Mesenchymal stem cell (in vitro differentiated cells and primary cell): ENCODE measurements at regions not wholly inside any gene's neighbourhood (a gene's known extent, or its start where the extent isn't known, plus 50 kb on each side); places are given as distances from the start of the nearest gene placed in this dataset.

ENCODE experiments used
- DNase-seq: peaks from one replicate; pipeline ENCODE4 v3.0.0-alpha.2; 2013
- H2AFZ ChIP-seq: one replicate; pipeline ENCODE4 v1.6.1; 2013; ENCODE audit warnings: low read depth, mild to moderate bottlenecking, control low read depth, inconsistent platforms, low read length, moderate library complexity
- H2AK5ac ChIP-seq: 2 replicates; pipeline ENCODE4 v1.6.1; 2013; ENCODE audit warnings: low read length, moderate library complexity, mild to moderate bottlenecking, inconsistent platforms; ENCODE audit not compliant: severe bottlenecking
- H2BK120ac ChIP-seq: one replicate; pipeline ENCODE4 v1.6.1; 2013; ENCODE audit warnings: low read depth, mild to moderate bottlenecking, inconsistent platforms, low read length, moderate library complexity
- H2BK12ac ChIP-seq, 2 experiments: one replicate each; pipeline ENCODE4 v1.6.1; 2013; ENCODE audit warnings: inconsistent platforms in 2 of 2, low read length in 2 of 2, mild to moderate bottlenecking in 2 of 2, moderate library complexity in 2 of 2, control low read depth in 1 of 2
- H2BK15ac ChIP-seq: one replicate; pipeline ENCODE4 v1.6.1; 2013; ENCODE audit warnings: mild to moderate bottlenecking, low read depth, inconsistent platforms; ENCODE audit not compliant: poor library complexity, severe bottlenecking
- H2BK5ac ChIP-seq: 2 replicates; pipeline ENCODE4 v1.6.1; 2013; ENCODE audit warnings: low read depth, mild to moderate bottlenecking, low read length, control low read depth, inconsistent platforms; ENCODE audit not compliant: poor library complexity, severe bottlenecking
- H3K14ac ChIP-seq, 2 experiments: one replicate each; pipeline ENCODE4 v1.6.1; 2013; ENCODE audit warnings: inconsistent platforms in 2 of 2, low read length in 2 of 2, control low read depth in 1 of 2, mild to moderate bottlenecking in 1 of 2, moderate library complexity in 1 of 2
- H3K18ac ChIP-seq, 2 experiments: one replicate each; pipeline ENCODE4 v1.6.1; 2013; ENCODE audit warnings: inconsistent platforms in 2 of 2, low read length in 2 of 2, control low read depth in 1 of 2, low read depth in 1 of 2, mild to moderate bottlenecking in 1 of 2
- H3K23ac ChIP-seq, 2 experiments: one replicate each; pipeline ENCODE4 v1.6.1; 2013; ENCODE audit warnings: inconsistent platforms in 2 of 2, low read length in 2 of 2, mild to moderate bottlenecking in 2 of 2, moderate library complexity in 2 of 2, control low read depth in 1 of 2
- H3K27ac ChIP-seq: 2 replicates; pipeline ENCODE4 v1.5.1; 2013; ENCODE audit warnings: mild to moderate bottlenecking, moderate library complexity, low read length, control low read depth, inconsistent platforms; ENCODE audit not compliant: poor library complexity, severe bottlenecking
- H3K27me3 ChIP-seq, 2 experiments: 2 replicates each; pipeline versions ENCODE4 v1.6.1 to v1.7.0; 2013; ENCODE audit warnings: low read length in 2 of 2, mild to moderate bottlenecking in 2 of 2, moderate library complexity in 2 of 2, control low read depth in 1 of 2, inconsistent platforms in 1 of 2; ENCODE audit not compliant: control insufficient read depth in 1 of 2, insufficient read depth in 1 of 2
- H3K36me3 ChIP-seq, 2 experiments: 2 replicates each; pipeline versions ENCODE4 v1.6.1 to v1.7.0; 2013; ENCODE audit warnings: low read length in 2 of 2, control low read depth in 1 of 2, inconsistent platforms in 1 of 2, low read depth in 1 of 2, mild to moderate bottlenecking in 1 of 2; ENCODE audit not compliant: insufficient read depth in 2 of 2, control insufficient read depth in 1 of 2
- H3K4ac ChIP-seq, 2 experiments: one replicate each; pipeline ENCODE4 v1.6.1; 2013; ENCODE audit warnings: inconsistent platforms in 2 of 2, low read length in 2 of 2, mild to moderate bottlenecking in 2 of 2, moderate library complexity in 2 of 2, control low read depth in 1 of 2, low read depth in 1 of 2
- H3K4me1 ChIP-seq: 2 replicates; pipeline ENCODE4 v1.6.1; 2013; ENCODE audit warnings: low read depth, low read length, control low read depth; ENCODE audit not compliant: control insufficient read depth, insufficient read depth
- H3K4me2 ChIP-seq: 2 replicates; pipeline ENCODE4 v1.6.1; 2013; ENCODE audit warnings: low read length, mild to moderate bottlenecking, inconsistent platforms; ENCODE audit not compliant: poor library complexity, severe bottlenecking
- H3K4me3 ChIP-seq, 2 experiments: 2 replicates each; pipeline versions ENCODE4 v1.5.1 to v1.7.0; 2013; ENCODE audit warnings: low read length in 2 of 2, mild to moderate bottlenecking in 2 of 2, control low read depth in 1 of 2, low read depth in 1 of 2; ENCODE audit not compliant: insufficient read depth in 1 of 2
- H3K79me1 ChIP-seq: replicated peaks from 2 replicates; pipeline ENCODE4 v1.6.1; 2013; ENCODE audit warnings: mild to moderate bottlenecking, control low read depth, low read length, inconsistent platforms; ENCODE audit not compliant: poor library complexity, severe bottlenecking
- H3K9ac ChIP-seq: 2 replicates; pipeline ENCODE4 v1.7.0; 2013; ENCODE audit warnings: mild to moderate bottlenecking, low read length, moderate library complexity
- H3K9me3 ChIP-seq: 2 replicates; pipeline ENCODE4 v1.7.0; 2013; ENCODE audit warnings: mild to moderate bottlenecking, low read length; ENCODE audit not compliant: control insufficient read depth
- H4K8ac ChIP-seq: one replicate; pipeline ENCODE4 v1.6.1; 2013; ENCODE audit warnings: inconsistent platforms, mild to moderate bottlenecking, low read length, moderate library complexity
- H4K91ac ChIP-seq: one replicate; pipeline ENCODE4 v1.6.1; 2013; ENCODE audit warnings: mild to moderate bottlenecking, low read length, inconsistent platforms
- WGBS: methylation state at CpG from one replicate; pipeline ENCODE4 v1.1.7; 2013; ENCODE audit warnings: mixed read lengths; 5-methylcytosine and 5-hydroxymethylcytosine counted together

GRCh38 chr13:87080100-87080779 is 590.9 kb upstream of the SLITRK5 start:
- H4K91ac ChIP-seq = no peak overlapping the region
- H3K14ac ChIP-seq = peak overlapping the region in 1 of 2 experiments; percentile 59
- no peaks in the 10 kb centered on the region for H3K27me3 ChIP-seq
- no peak overlapping the region for H3K9ac ChIP-seq
- no peak overlapping the region for H4K8ac ChIP-seq
- H3K4ac ChIP-seq = no peak overlapping the region
- no peak overlapping the region for H2AFZ ChIP-seq
- H2BK120ac ChIP-seq = no peak overlapping the region
- no peak for DNase-seq
- 94% methylated on average over 21 of the region's 27 CpGs for WGBS
- no peak overlapping the region for H3K23ac ChIP-seq
- peaks cover 0 to 7% of the 10 kb centered on the region in 2 experiments for H3K36me3 ChIP-seq
- no peak overlapping the region for H2BK12ac ChIP-seq
- H2AK5ac ChIP-seq = no peak overlapping the region
- H2BK15ac ChIP-seq = no peak overlapping the region
- H3K27ac ChIP-seq = no peak overlapping the region
- no peaks in the 10 kb centered on the region for H3K79me1 ChIP-seq
- H3K4me1 ChIP-seq = no peaks in the 10 kb centered on the region
- no peak overlapping the region for H3K4me3 ChIP-seq
- no peak overlapping the region for H3K18ac ChIP-seq
- peaks cover 3% of the 10 kb centered on the region for H3K9me3 ChIP-seq
- H3K4me2 ChIP-seq = no peak overlapping the region
- H2BK5ac ChIP-seq = no peak overlapping the region

GRCh38 chr13:87084192-87084591 is 587.0 kb upstream of the SLITRK5 start:
- H3K9me3 ChIP-seq = peaks cover 3% of the 10 kb centered on the region
- no peak overlapping the region for H4K8ac ChIP-seq
- no peak overlapping the region for H2AK5ac ChIP-seq
- no peak overlapping the region for H2BK15ac ChIP-seq
- H2AFZ ChIP-seq = no peak overlapping the region
- no peak overlapping the region for H3K4me3 ChIP-seq
- H3K4ac ChIP-seq = no peak overlapping the region
- over 99% methylated on average over 5 of the region's 5 CpGs for WGBS
- H3K4me2 ChIP-seq = no peak overlapping the region
- no peak overlapping the region for H3K23ac ChIP-seq
- no peak overlapping the region for H3K9ac ChIP-seq
- H2BK5ac ChIP-seq = no peak overlapping the region
- H3K4me1 ChIP-seq = no peaks in the 10 kb centered on the region
- H3K79me1 ChIP-seq = no peaks in the 10 kb centered on the region
- no peak overlapping the region for H2BK120ac ChIP-seq
- H3K36me3 ChIP-seq = peaks cover 0 to 7% of the 10 kb centered on the region in 2 experiments
- H3K27me3 ChIP-seq = no peaks in the 10 kb centered on the region
- no peak overlapping the region for H4K91ac ChIP-seq
- H3K14ac ChIP-seq = no peak overlapping the region
- no peak for DNase-seq
- H2BK12ac ChIP-seq = no peak overlapping the region
- peak overlapping the region in 1 of 2 experiments; percentile 2 for H3K18ac ChIP-seq
- H3K27ac ChIP-seq = no peak overlapping the region

GRCh38 chr13:87087741-87088140 is 583.4 kb upstream of the SLITRK5 start:
- Histone ChIP-seq H2BK5ac (no peak overlapping the region), H3K27me3 (no peaks in the 10 kb centered on the region), H3K4ac (no peak overlapping the region), H3K27ac (peak overlapping the region; percentile 6), H2AK5ac (no peak overlapping the region), H2BK12ac (no peak overlapping the region), H4K91ac (no peak overlapping the region), H2BK120ac (no peak overlapping the region), H2BK15ac (no peak overlapping the region), H3K4me1 (no peaks in the 10 kb centered on the region), H3K4me2 (no peak overlapping the region), H4K8ac (no peak overlapping the region), H3K23ac (no peak overlapping the region), H3K9me3 (peaks cover 3% of the 10 kb centered on the region), H3K79me1 (no peaks in the 10 kb centered on the region), H3K18ac (no peak overlapping the region), H2AFZ (no peak overlapping the region), H3K9ac (no peak overlapping the region), H3K36me3 (no peaks in the 10 kb centered on the region), H3K4me3 (no peak overlapping the region), H3K14ac (no peak overlapping the region)
- peak; percentile 58 for DNase-seq
- WGBS = 0% methylated on average over 1 of the region's 2 CpGs

- H3K27ac ChIP-seq = peak overlapping the region; percentile 6
- no peaks in the 10 kb centered on the region for H3K79me1 ChIP-seq
- no peak overlapping the region for H2BK5ac ChIP-seq
- peak; percentile 87 for DNase-seq
- H3K27me3 ChIP-seq = no peaks in the 10 kb centered on the region
- H3K4me2 ChIP-seq = no peak overlapping the region
- H3K4me1 ChIP-seq = no peaks in the 10 kb centered on the region
- H4K91ac ChIP-seq = no peak overlapping the region
- H3K4me3 ChIP-seq = no peak overlapping the region
- no peaks in the 10 kb centered on the region for H3K36me3 ChIP-seq
- H3K4ac ChIP-seq = no peak overlapping the region
- no peak overlapping the region for H4K8ac ChIP-seq
- H3K18ac ChIP-seq = no peak overlapping the region
- H3K14ac ChIP-seq = no peak overlapping the region
- no peak overlapping the region for H2AFZ ChIP-seq
- H2AK5ac ChIP-seq = no peak overlapping the region
- no peaks in the 10 kb centered on the region for H3K9me3 ChIP-seq
- no peak overlapping the region for H2BK120ac ChIP-seq
- no peak overlapping the region for H3K23ac ChIP-seq
- H3K9ac ChIP-seq = no peak overlapping the region
- 51% methylated on average over 4 of the region's 4 CpGs for WGBS
- H2BK12ac ChIP-seq = no peak overlapping the region
- no peak overlapping the region for H2BK15ac ChIP-seq
These were observed 581.8 kb upstream of the SLITRK5 start for GRCh38 chr13:87089391-87089790.
